CD14-positive monocyte (primary cell): ENCODE measurements at regions not wholly inside any gene's neighbourhood (a gene's known extent, or its start where the extent isn't known, plus 50 kb on each side); places are given as distances from the start of the nearest gene placed in this dataset.

Experiments
- DNase-seq, 3 donors: peaks; one replicate each; pipeline ENCODE4 v3.0.0-alpha.2; 2011 to 2022
- H2AFZ ChIP-seq: 2 replicates; pipeline ENCODE4 v1.6.0; 2012; ENCODE audit warnings: mild to moderate bottlenecking, low read depth, low read length, inconsistent platforms; ENCODE audit not compliant: insufficient read depth, poor library complexity, severe bottlenecking
- H3K27ac ChIP-seq, 2 donors: 1 replicate in 1 of 2; 2 replicates in 1 of 2; pipeline ENCODE4 v1.5.1; 2012 to 2013; ENCODE audit warnings: low read length in 2 of 2, control low read depth in 1 of 2, inconsistent platforms in 1 of 2, low read depth in 1 of 2, mild to moderate bottlenecking in 1 of 2
- H3K27me3 ChIP-seq, 2 donors: one replicate each; pipeline versions ENCODE4 v1.6.0 to v1.6.1; 2011 to 2013; ENCODE audit warnings: low read length in 2 of 2; ENCODE audit not compliant: control insufficient read depth in 2 of 2, insufficient read depth in 2 of 2
- H3K36me3 ChIP-seq, 2 donors: replicated peaks in 1 of 2; 1 replicate in 1 of 2; 2 replicates in 1 of 2; pipeline versions ENCODE4 v1.5.1 to v1.6.1; 2012 to 2013; ENCODE audit warnings: low read length in 2 of 2, control low read depth in 1 of 2, inconsistent platforms in 1 of 2, mild to moderate bottlenecking in 1 of 2; ENCODE audit not compliant: insufficient read depth in 2 of 2, control insufficient read depth in 1 of 2
- H3K4me1 ChIP-seq, 2 donors: 1 replicate in 1 of 2; 2 replicates in 1 of 2; pipeline versions ENCODE4 v1.5.1 to v1.6.1; 2012 to 2013; ENCODE audit warnings: low read length in 2 of 2, control low read depth in 1 of 2, inconsistent platforms in 1 of 2, mild to moderate bottlenecking in 1 of 2, moderate library complexity in 1 of 2; ENCODE audit not compliant: insufficient read depth in 2 of 2, control insufficient read depth in 1 of 2
- H3K4me2 ChIP-seq: replicated peaks from 2 replicates; pipeline ENCODE3; 2012; ENCODE audit warnings: low read length, moderate library complexity, mild to moderate bottlenecking; ENCODE audit not compliant: poor library complexity, severe bottlenecking; ENCODE audit errors: extremely low read depth
- H3K4me3 ChIP-seq, 3 experiments: fragments of 200-600 bp in 1 of 3; sonication (generic) in 1 of 3; replicated peaks in 1 of 3; 1 replicate in 2 of 3; 2 replicates in 1 of 3; pipeline ENCODE4 v1.5.1; 2011 to 2013; ENCODE audit warnings: low read length in 3 of 3, mild to moderate bottlenecking in 3 of 3, control low read depth in 2 of 3, low read depth in 2 of 3, inconsistent platforms in 1 of 3, moderate library complexity in 1 of 3
- H3K79me2 ChIP-seq: 2 replicates; pipeline ENCODE4 v1.6.0; 2012; ENCODE audit warnings: mild to moderate bottlenecking, control low read depth, inconsistent platforms, low read length, moderate library complexity; ENCODE audit not compliant: insufficient read depth
- H3K9ac ChIP-seq: 2 replicates; pipeline ENCODE4 v1.6.0; 2017; ENCODE audit warnings: low read length, mild to moderate bottlenecking; ENCODE audit not compliant: insufficient read depth, poor library complexity, severe bottlenecking
- H3K9me3 ChIP-seq, 2 donors: replicated peaks in 1 of 2; 1 replicate in 1 of 2; 2 replicates in 1 of 2; pipeline versions ENCODE4 v1.5.1 to v1.6.1; 2012 to 2013; ENCODE audit warnings: low read length in 2 of 2, control low read depth in 1 of 2; ENCODE audit not compliant: control insufficient read depth in 1 of 2, insufficient read depth in 1 of 2
- H4K20me1 ChIP-seq: 2 replicates; pipeline ENCODE4 v1.6.0; 2012; ENCODE audit warnings: mild to moderate bottlenecking, low read length, control low read depth, moderate library complexity; ENCODE audit not compliant: insufficient read depth
- H3K27ac Mint-ChIP-seq, 7 donors: one replicate each; pipeline ENCODE4 v1.8.0; 2020; ENCODE audit warnings: mild to moderate bottlenecking in 7 of 7, mixed read lengths in 7 of 7, moderate library complexity in 6 of 7, inconsistent platforms in 2 of 7
- H3K27me3 Mint-ChIP-seq, 3 donors: one replicate each; pipeline ENCODE4 v1.8.0; 2021 to 2022; ENCODE audit warnings: low read depth in 3 of 3, mild to moderate bottlenecking in 3 of 3, mixed read lengths in 3 of 3, moderate library complexity in 3 of 3, inconsistent platforms in 1 of 3
- H3K36me3 Mint-ChIP-seq, 2 donors: one replicate each; pipeline ENCODE4 v1.8.0; 2020; ENCODE audit warnings: mixed read lengths in 2 of 2, inconsistent platforms in 1 of 2, mild to moderate bottlenecking in 1 of 2
- H3K4me1 Mint-ChIP-seq: one replicate; pipeline ENCODE4 v1.8.0; 2020; ENCODE audit warnings: mild to moderate bottlenecking, mixed read lengths
- H3K4me3 Mint-ChIP-seq, 2 donors: one replicate each; pipeline ENCODE4 v1.8.0; 2020; ENCODE audit warnings: mild to moderate bottlenecking in 2 of 2, mixed read lengths in 2 of 2, moderate library complexity in 1 of 2
- H3K9me3 Mint-ChIP-seq, 7 donors: one replicate each; pipeline ENCODE4 v1.8.0; 2020 to 2022; ENCODE audit warnings: mixed read lengths in 7 of 7, mild to moderate bottlenecking in 6 of 7, moderate library complexity in 6 of 7, inconsistent platforms in 2 of 7
- WGBS: methylation state at CpG from one replicate; pipeline ENCODE4 v1.1.5; 2013; ENCODE audit warnings: missing lambda C conversion rate; ENCODE audit not compliant: insufficient coverage; 5-methylcytosine and 5-hydroxymethylcytosine counted together
- intact Hi-C, 2 donors: fragments of 100-400 bp; cut with micrococcal nuclease; formaldehyde crosslinking; loops; one replicate each; pipeline versions ENCODE4 v1.15.0 to v1.15.1; 2023
- TF ChIP-seq, protein P1 (sequence below): fragments of 200-600 bp; IDR thresholded peaks from one replicate; pipeline ENCODE4 v1.8.0; 2022; ENCODE audit warnings: antibody characterized with exemption, mild to moderate bottlenecking

- Mint-ChIP-seq H3K4me3 (no peak overlapping the region), H3K4me1 (peaks cover 12% of the 10 kb centered on the region), H3K9me3 (peaks cover 6 to 17% (median 11%) of the 10 kb centered on the region in 7 donors), H3K27me3 (peaks cover 9 to 28% (median 20%) of the 10 kb centered on the region in 3 donors), H3K27ac (no peak overlapping the region), H3K36me3 (peaks cover 8 to 11% of the 10 kb centered on the region in 2 donors)
- H3K79me2 ChIP-seq, result no peaks in the 10 kb centered on the region
- no peak overlapping the region for H3K4me2 ChIP-seq
- no peak overlapping the region for H3K4me3 ChIP-seq
- no peak overlapping the region for H3K27ac ChIP-seq
- H3K9ac ChIP-seq, result no peak overlapping the region
- peaks cover 0 to 5% of the 10 kb centered on the region in 2 donors for H3K27me3 ChIP-seq
- WGBS, result 100% methylated on average over 1 of the region's 9 CpGs
- H3K9me3 ChIP-seq, result peaks cover 0 to 8% of the 10 kb centered on the region in 2 donors
- DNase-seq, result no peak
- TF ChIP-seq, protein P1, sequence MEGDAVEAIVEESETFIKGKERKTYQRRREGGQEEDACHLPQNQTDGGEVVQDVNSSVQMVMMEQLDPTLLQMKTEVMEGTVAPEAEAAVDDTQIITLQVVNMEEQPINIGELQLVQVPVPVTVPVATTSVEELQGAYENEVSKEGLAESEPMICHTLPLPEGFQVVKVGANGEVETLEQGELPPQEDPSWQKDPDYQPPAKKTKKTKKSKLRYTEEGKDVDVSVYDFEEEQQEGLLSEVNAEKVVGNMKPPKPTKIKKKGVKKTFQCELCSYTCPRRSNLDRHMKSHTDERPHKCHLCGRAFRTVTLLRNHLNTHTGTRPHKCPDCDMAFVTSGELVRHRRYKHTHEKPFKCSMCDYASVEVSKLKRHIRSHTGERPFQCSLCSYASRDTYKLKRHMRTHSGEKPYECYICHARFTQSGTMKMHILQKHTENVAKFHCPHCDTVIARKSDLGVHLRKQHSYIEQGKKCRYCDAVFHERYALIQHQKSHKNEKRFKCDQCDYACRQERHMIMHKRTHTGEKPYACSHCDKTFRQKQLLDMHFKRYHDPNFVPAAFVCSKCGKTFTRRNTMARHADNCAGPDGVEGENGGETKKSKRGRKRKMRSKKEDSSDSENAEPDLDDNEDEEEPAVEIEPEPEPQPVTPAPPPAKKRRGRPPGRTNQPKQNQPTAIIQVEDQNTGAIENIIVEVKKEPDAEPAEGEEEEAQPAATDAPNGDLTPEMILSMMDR, result no peak
- no peaks in the 10 kb centered on the region for H3K36me3 ChIP-seq
- intact Hi-C loops, result no loop called here
- H2AFZ ChIP-seq, result no peak overlapping the region
- no peaks in the 10 kb centered on the region for H4K20me1 ChIP-seq
- H3K4me1 ChIP-seq, result peaks cover 5 to 6% of the 10 kb centered on the region in 2 donors
These were observed 347.3 kb downstream of the BRD1 start for GRCh38 chr22:49480331-49480730.

DNA sequence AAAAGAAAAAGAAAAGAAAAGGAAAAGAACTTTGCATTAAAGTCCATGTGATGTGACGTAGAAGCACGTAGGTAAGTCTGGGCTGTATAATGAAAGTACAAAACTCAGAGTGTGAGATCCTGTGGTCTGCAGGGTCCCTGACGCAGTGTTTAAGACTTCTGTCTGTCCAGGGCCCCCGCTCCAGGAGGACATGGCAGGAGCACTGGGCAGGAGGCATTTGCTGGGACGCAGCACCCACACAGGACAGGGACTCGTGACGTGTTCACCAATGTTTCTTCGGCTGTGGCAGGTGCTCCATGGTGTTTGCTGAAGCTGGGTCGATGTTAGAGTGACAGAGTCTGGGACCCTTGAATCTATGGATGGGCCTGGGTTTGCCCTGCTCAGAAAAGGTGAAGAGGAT, 348.1 kb downstream of the BRD1 start:
- no peak overlapping the region for H2AFZ ChIP-seq
- TF ChIP-seq, protein P1, result no peak
- H3K4me3 ChIP-seq, result no peak overlapping the region
- H3K27me3 ChIP-seq, result peaks cover 0 to 5% of the 10 kb centered on the region in 2 donors
- H3K4me1 Mint-ChIP-seq, result peaks cover 5% of the 10 kb centered on the region
- peaks cover 0 to 8% of the 10 kb centered on the region in 2 donors for H3K9me3 ChIP-seq
- no peak overlapping the region for H3K4me2 ChIP-seq
- no peak overlapping the region for H3K9ac ChIP-seq
- H3K27me3 Mint-ChIP-seq, result peaks cover 9 to 29% (median 20%) of the 10 kb centered on the region in 3 donors
- peak overlapping the region in 1 of 7 donors; percentile 81 for H3K27ac Mint-ChIP-seq
- no peak for DNase-seq
- H3K4me3 Mint-ChIP-seq, result no peak overlapping the region
- H3K9me3 Mint-ChIP-seq, result peaks cover 6 to 17% (median 11%) of the 10 kb centered on the region in 7 donors
- no peaks in the 10 kb centered on the region for H4K20me1 ChIP-seq
- WGBS, result 91% methylated on average over 9 of the region's 9 CpGs
- H3K79me2 ChIP-seq, result no peaks in the 10 kb centered on the region
- H3K36me3 Mint-ChIP-seq, result peaks cover 11 to 15% of the 10 kb centered on the region in 2 donors
- H3K36me3 ChIP-seq, result no peaks in the 10 kb centered on the region
- no peaks in the 10 kb centered on the region for H3K4me1 ChIP-seq
- H3K27ac ChIP-seq, result no peak overlapping the region
- intact Hi-C loops, result no loop called here
